Nephron progenitor cell (in vitro differentiated cells): ENCODE measurements at regions not wholly inside any gene's neighbourhood (a gene's known extent, or its start where the extent isn't known, plus 50 kb on each side); places are given as distances from the start of the nearest gene placed in this dataset.

Experiments used
- DNase-seq: peaks from one replicate; pipeline ENCODE4 v3.0.0; 2021
- H3K27ac Mint-ChIP-seq: 2 replicates; pipeline ENCODE4 v1.8.0; 2021; ENCODE audit warnings: mild to moderate bottlenecking, moderate library complexity, mixed read lengths
- H3K27me3 Mint-ChIP-seq: 2 replicates; pipeline ENCODE4 v1.8.0; 2021; ENCODE audit warnings: mild to moderate bottlenecking, low read depth, mixed read lengths; ENCODE audit not compliant: poor library complexity
- H3K36me3 Mint-ChIP-seq: 2 replicates; pipeline ENCODE4 v1.8.0; 2021; ENCODE audit warnings: low read depth, mixed read lengths
- H3K4me1 Mint-ChIP-seq: 2 replicates; pipeline ENCODE4 v1.8.0; 2021; ENCODE audit warnings: mixed read lengths
- H3K4me3 Mint-ChIP-seq: 2 replicates; pipeline ENCODE4 v1.8.0; 2021; ENCODE audit warnings: mild to moderate bottlenecking, moderate library complexity, mixed read lengths
- H3K9me3 Mint-ChIP-seq: 2 replicates; pipeline ENCODE4 v1.8.0; 2021; ENCODE audit warnings: mild to moderate bottlenecking, moderate library complexity, mixed read lengths
- TF ChIP-seq, protein P1 (sequence below): fragments of 200-600 bp; sonication (generic); IDR thresholded peaks from 2 replicates; pipeline ENCODE4 v1.5.0; 2021; ENCODE audit warnings: antibody characterized with exemption

DNA sequence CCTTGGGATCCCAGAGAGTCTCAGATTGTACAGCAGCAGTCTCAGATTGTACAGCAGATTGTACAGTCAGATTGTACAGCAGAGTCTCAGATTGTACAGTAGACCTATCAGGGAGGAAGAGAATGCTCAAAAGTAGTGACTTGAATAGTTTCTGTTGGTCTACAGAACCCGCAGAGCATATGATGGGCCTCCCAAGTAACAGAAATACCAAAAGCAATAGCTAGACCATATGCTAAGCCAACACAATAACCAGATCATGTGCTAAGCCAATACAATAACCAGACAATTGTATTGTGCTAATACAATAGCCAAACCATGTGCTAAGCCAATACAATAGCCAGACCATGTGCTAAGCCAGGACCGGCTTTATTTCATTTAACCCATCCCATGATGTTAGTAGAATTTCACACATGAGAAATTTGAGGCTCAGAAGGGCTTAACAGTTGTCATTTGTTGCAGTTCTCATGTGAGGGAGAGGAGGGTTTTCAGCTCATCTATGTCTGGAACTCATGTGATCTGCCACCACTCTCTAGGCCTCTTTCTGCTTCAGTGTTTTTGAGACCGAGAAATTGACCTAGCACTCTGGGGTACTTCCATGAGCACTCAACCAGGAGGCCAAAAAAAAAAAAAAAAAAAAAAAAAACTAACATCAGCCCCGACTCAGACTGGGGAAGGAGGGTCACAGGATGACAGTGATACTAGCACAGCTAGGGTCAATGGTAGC is 144.0 kb downstream of the SOX9 start:
- Mint-ChIP-seq H3K4me1 (peaks cover 40% of the 10 kb centered on the region), H3K9me3 (peaks cover 13% of the 10 kb centered on the region), H3K27ac (no peak overlapping the region), H3K27me3 (peaks cover 9% of the 10 kb centered on the region), H3K4me3 (no peak overlapping the region), H3K36me3 (no peaks in the 10 kb centered on the region)
- TF ChIP-seq, protein P1, sequence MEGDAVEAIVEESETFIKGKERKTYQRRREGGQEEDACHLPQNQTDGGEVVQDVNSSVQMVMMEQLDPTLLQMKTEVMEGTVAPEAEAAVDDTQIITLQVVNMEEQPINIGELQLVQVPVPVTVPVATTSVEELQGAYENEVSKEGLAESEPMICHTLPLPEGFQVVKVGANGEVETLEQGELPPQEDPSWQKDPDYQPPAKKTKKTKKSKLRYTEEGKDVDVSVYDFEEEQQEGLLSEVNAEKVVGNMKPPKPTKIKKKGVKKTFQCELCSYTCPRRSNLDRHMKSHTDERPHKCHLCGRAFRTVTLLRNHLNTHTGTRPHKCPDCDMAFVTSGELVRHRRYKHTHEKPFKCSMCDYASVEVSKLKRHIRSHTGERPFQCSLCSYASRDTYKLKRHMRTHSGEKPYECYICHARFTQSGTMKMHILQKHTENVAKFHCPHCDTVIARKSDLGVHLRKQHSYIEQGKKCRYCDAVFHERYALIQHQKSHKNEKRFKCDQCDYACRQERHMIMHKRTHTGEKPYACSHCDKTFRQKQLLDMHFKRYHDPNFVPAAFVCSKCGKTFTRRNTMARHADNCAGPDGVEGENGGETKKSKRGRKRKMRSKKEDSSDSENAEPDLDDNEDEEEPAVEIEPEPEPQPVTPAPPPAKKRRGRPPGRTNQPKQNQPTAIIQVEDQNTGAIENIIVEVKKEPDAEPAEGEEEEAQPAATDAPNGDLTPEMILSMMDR: no peak
- DNase-seq: no peak

DNA sequence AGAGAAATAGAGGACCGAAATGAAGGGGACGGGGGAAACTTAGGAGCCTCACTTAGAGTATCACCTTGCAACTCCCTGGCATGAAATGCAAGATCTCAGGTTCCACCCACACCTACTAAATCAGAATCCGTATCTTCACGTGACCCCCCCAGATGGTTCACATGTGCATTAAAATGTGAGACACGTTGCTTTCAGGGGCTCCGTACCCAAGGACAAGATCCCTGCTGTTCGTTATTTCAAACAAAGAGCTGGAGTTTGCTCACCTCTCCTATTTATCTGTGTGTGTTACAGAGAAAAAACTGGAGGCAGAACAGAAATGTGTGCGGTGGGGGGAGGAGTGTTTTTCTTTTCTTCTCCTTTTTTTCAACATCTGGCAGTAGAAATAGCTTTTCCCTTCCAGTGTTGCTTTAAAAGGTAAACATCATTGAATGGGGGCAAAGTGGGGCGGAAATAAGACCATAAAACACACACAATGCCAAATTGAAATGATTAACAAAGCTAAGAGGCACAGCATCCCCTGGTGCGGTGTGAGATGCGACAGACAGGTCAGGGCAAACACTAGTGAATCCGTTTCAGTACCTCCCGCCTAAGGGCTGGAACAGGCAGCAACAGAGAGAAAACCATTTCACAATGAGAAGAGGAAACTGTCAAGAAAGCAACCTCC is 145.4 kb downstream of the SOX9 start:
- Mint-ChIP-seq H3K27ac (peak overlapping the region; percentile 63), H3K27me3 (peaks cover 9% of the 10 kb centered on the region), H3K9me3 (peaks cover 7% of the 10 kb centered on the region), H3K4me1 (peaks cover 53% of the 10 kb centered on the region), H3K36me3 (no peaks in the 10 kb centered on the region), H3K4me3 (peak overlapping the region; percentile 1)
- TF ChIP-seq, protein P1: no peak
- DNase-seq: no peak

DNA sequence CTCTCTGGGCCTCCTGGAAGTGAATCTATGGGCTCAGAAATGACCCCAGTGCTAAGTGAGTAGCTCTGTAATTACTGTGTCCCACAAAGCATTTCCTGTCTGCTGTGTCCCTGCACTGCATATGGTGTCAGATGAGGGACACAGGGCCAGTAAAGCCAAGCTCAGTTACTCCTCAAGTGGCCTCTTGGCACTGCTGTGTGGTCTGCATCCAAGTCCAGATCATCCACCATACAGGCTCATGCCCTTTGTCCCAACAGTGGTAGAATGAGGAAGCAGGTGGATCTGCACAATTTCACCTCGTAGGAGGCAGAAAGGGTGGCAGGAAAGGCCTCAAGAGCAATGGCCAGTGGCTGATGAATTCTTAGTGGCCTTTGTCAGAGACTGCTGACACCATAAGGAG is 146.8 kb downstream of the SOX9 start:
- H3K27me3 Mint-ChIP-seq: peaks cover 9% of the 10 kb centered on the region
- peaks cover 54% of the 10 kb centered on the region for H3K4me1 Mint-ChIP-seq
- no peaks in the 10 kb centered on the region for H3K36me3 Mint-ChIP-seq
- TF ChIP-seq, protein P1: no peak
- no peak for DNase-seq
- H3K27ac Mint-ChIP-seq: no peak overlapping the region
- H3K4me3 Mint-ChIP-seq: no peak overlapping the region
- no peaks in the 10 kb centered on the region for H3K9me3 Mint-ChIP-seq

DNA sequence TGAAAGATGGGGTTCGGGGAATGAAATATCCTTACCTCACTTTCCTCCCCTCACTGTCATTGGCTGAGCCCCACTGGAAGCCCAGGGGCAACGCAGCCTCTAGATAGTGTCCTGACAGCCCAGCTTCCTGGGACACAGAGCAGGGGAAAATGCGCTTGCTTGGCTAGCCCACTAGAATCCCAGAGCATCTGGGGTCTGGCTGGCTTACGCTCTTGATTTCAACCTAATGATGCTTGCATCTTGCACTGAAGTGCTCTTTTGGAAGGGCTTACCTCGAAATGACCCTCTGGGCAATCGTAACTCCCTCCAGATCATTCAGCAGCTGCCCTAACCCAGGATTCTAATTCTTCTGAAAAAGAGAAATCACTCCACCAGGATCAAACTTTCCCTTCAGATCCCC is 147.6 kb downstream of the SOX9 start:
- Mint-ChIP-seq H3K27me3 (peaks cover 9% of the 10 kb centered on the region), H3K36me3 (no peaks in the 10 kb centered on the region), H3K27ac (peak overlapping the region; percentile 91), H3K4me3 (no peak overlapping the region), H3K4me1 (peaks cover 62% of the 10 kb centered on the region), H3K9me3 (no peaks in the 10 kb centered on the region)
- DNase-seq: no peak
- TF ChIP-seq, protein P1: no peak

DNA sequence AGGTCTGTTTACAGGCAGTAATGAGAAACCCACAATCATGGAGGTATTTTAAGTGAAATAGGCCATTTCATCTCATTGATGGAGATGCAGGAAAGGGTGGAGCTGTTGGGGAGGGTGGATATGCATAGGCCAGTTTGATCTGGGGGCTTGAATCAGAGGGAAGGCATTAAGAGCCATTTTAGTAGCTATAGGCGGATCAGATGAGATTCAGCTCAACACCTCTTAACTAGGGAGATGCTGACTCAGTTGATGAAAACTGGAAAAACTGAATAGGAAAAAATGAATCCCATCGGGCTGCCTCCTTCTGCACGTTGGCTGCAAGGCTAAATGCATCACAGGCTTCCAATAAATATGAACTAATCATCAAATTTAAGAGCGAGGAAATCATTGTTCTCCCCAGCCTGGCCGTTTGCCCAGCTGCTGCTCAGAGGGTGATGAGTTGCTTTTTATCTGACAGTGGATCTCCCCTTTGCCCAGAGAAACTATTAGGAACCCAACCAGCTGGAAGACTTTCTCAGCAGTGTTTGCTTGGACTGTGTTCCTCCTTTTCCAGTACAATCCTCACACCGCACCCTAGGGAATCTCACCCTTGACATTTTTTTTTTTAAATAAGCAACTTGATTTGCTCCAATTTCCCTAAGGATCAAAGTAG is 149.6 kb downstream of the SOX9 start:
- Mint-ChIP-seq H3K27ac (no peak overlapping the region), H3K4me3 (no peak overlapping the region), H3K36me3 (peaks cover under 1% of the 10 kb centered on the region), H3K4me1 (peaks cover 61% of the 10 kb centered on the region), H3K9me3 (peaks cover 11% of the 10 kb centered on the region), H3K27me3 (peaks cover 5% of the 10 kb centered on the region)
- DNase-seq: no peak
- TF ChIP-seq, protein P1: no peak
